CD8-positive, alpha-beta memory T cell (primary cell): ENCODE measurements at regions not wholly inside any gene's neighbourhood (a gene's known extent, or its start where the extent isn't known, plus 50 kb on each side); places are given as distances from the start of the nearest gene placed in this dataset.
"Not testable (repeated sequence)": the region's sequence is repeated elsewhere in the genome, so short reads cannot be mapped to it uniquely, and the experiment has no call there.

Experiments used
- CTCF ChIA-PET: fragments of 350-600 bp; sonication (Branson Sonifier 250); formaldehyde crosslinking; loops from one replicate; lab custom pipeline; 2021; ENCODE audit warnings: antibody characterized with exemption; lab: Charles Lee
- POLR2A ChIA-PET: fragments of 350-600 bp; sonication (Branson Sonifier 250); formaldehyde crosslinking; loops from one replicate; lab custom pipeline; 2021; ENCODE audit warnings: antibody characterized with exemption; lab: Charles Lee
- DNase-seq, 5 donors: peaks; one replicate each; pipeline versions ENCODE4 v3.0.0 to v3.0.0-alpha.2; 2020 to 2022; ENCODE audit warnings: mixed read lengths in 1 of 5
- H3K27ac ChIP-seq: one replicate; pipeline ENCODE4 v1.7.0; 2013; ENCODE audit warnings: low read depth, mild to moderate bottlenecking, low read length, moderate library complexity
- H3K27me3 ChIP-seq: 2 replicates; pipeline ENCODE4 v1.7.0; 2013; ENCODE audit warnings: low read length, mild to moderate bottlenecking; ENCODE audit not compliant: insufficient read depth, poor library complexity, severe bottlenecking
- H3K36me3 ChIP-seq: 2 replicates; pipeline ENCODE4 v1.7.0; 2013; ENCODE audit warnings: mild to moderate bottlenecking, low read length, moderate library complexity; ENCODE audit not compliant: insufficient read depth
- H3K4me1 ChIP-seq: 2 replicates; pipeline ENCODE4 v1.7.0; 2013; ENCODE audit warnings: mild to moderate bottlenecking, low read length, moderate library complexity; ENCODE audit not compliant: insufficient read depth
- H3K4me3 ChIP-seq: 2 replicates; pipeline ENCODE4 v1.7.0; 2013; ENCODE audit warnings: mild to moderate bottlenecking, low read length
- H3K9me3 ChIP-seq: 2 replicates; pipeline ENCODE4 v1.7.0; 2013; ENCODE audit warnings: mild to moderate bottlenecking, low read length
- H3K27ac Mint-ChIP-seq, 8 donors: one replicate each; pipeline ENCODE4 v1.8.0; 2020 to 2021; ENCODE audit warnings: mixed read lengths in 8 of 8, mild to moderate bottlenecking in 6 of 8, inconsistent platforms in 3 of 8, moderate library complexity in 3 of 8
- H3K27me3 Mint-ChIP-seq, 2 donors: one replicate each; pipeline ENCODE4 v1.8.0; 2020 to 2021; ENCODE audit warnings: mixed read lengths in 2 of 2, mild to moderate bottlenecking in 1 of 2, moderate library complexity in 1 of 2
- H3K36me3 Mint-ChIP-seq, 3 donors: one replicate each; pipeline ENCODE4 v1.8.0; 2020 to 2021; ENCODE audit warnings: mixed read lengths in 3 of 3, inconsistent platforms in 1 of 3, mild to moderate bottlenecking in 1 of 3
- H3K4me1 Mint-ChIP-seq, 3 donors: one replicate each; pipeline ENCODE4 v1.8.0; 2020 to 2021; ENCODE audit warnings: mixed read lengths in 3 of 3, inconsistent platforms in 1 of 3, mild to moderate bottlenecking in 1 of 3
- H3K4me3 Mint-ChIP-seq, 7 donors: one replicate each; pipeline ENCODE4 v1.8.0; 2020 to 2021; ENCODE audit warnings: mixed read lengths in 7 of 7, mild to moderate bottlenecking in 6 of 7, moderate library complexity in 4 of 7, inconsistent platforms in 2 of 7
- H3K9me3 Mint-ChIP-seq, 5 donors: one replicate each; pipeline ENCODE4 v1.8.0; 2020 to 2022; ENCODE audit warnings: mixed read lengths in 5 of 5, mild to moderate bottlenecking in 3 of 5, moderate library complexity in 2 of 5, inconsistent platforms in 1 of 5

DNA sequence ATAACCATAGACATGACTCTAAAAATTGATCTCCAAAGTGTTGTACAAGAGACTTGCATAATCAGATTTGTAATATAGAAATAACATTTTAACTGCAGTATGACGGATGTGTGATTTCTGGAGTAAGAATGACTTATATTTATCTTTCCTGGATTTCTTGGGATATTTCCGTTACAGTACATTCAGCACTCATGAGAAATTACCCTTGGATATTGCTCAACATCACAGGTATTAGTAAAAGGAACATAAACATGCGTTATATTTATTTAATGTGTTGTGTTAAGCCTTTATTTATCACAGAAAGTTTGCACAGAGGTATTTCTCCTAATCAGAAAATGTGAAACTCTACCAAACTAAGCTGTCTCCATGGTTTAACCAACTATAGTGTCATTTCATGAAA, 1823.9 kb upstream of the C9orf72 start:
- no peaks in the 10 kb centered on the region for H3K4me1 ChIP-seq
- H3K27ac ChIP-seq, result no peak overlapping the region
- CTCF ChIA-PET, result no interaction called here
- H3K9me3 Mint-ChIP-seq, result peaks cover 0 to 21% (median 13%) of the 10 kb centered on the region in 5 donors
- no peaks in the 10 kb centered on the region for H3K27me3 ChIP-seq
- no peak for DNase-seq
- H3K27ac Mint-ChIP-seq, result no peak overlapping the region
- H3K4me1 Mint-ChIP-seq, result no peaks in the 10 kb centered on the region
- H3K36me3 Mint-ChIP-seq, result no peaks in the 10 kb centered on the region
- H3K9me3 ChIP-seq, result no peaks in the 10 kb centered on the region
- POLR2A ChIA-PET, result no interaction called here
- H3K36me3 ChIP-seq, result no peaks in the 10 kb centered on the region
- no peak overlapping the region for H3K4me3 Mint-ChIP-seq
- no peak overlapping the region for H3K4me3 ChIP-seq
- no peaks in the 10 kb centered on the region for H3K27me3 Mint-ChIP-seq

DNA sequence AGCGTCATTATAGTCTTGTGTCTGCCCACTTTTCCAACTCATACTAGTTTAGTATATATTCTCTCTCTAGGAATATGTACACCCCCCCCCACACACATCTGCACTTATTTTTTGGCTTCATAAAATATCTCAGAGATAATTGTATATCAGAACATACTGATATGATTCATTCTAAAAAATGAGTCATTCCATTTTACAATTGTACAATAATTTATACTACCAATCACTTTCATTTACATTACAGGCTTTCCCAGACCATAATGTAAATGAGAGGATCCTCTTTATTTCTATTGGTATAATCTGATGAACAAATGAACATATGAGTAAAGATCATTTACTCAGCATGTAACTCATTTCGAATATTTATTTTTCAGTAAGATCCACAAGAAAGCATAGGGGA, 1842.9 kb upstream of the C9orf72 start:
- POLR2A ChIA-PET, result no interaction called here
- Mint-ChIP-seq H3K27me3 (no peaks in the 10 kb centered on the region), H3K4me1 (no peaks in the 10 kb centered on the region), H3K27ac (no peak overlapping the region), H3K36me3 (no peaks in the 10 kb centered on the region), H3K9me3 (peaks cover 1 to 11% (median 5%) of the 10 kb centered on the region in 5 donors), H3K4me3 (no peak overlapping the region)
- Histone ChIP-seq H3K36me3 (no peaks in the 10 kb centered on the region), H3K4me1 (no peaks in the 10 kb centered on the region), H3K9me3 (no peaks in the 10 kb centered on the region), H3K27me3 (no peaks in the 10 kb centered on the region), H3K4me3 (no peak overlapping the region), H3K27ac (no peak overlapping the region)
- CTCF ChIA-PET, result no interaction called here
- DNase-seq, result no peak

DNA sequence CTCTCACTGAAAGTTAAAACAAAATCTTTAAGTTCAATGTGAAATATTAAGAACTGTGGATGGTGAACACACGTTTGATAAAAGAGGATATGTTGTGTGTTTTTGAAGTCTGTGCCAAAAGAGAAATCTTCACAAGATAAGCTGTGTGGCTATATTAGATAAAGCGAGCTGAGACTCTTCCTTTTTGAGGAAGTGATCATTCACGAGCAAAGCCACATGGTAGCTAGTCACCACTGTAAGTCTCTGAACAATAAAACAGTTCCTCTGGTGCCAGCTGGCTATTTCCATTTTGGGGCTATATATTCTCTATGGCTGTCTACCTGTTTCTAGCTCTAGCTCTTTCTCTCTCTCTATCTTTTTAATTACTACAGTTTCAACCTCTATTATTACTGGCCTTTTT, 1849.2 kb upstream of the C9orf72 start:
- Mint-ChIP-seq H3K36me3 (no peaks in the 10 kb centered on the region), H3K27me3 (no peaks in the 10 kb centered on the region), H3K4me1 (no peaks in the 10 kb centered on the region), H3K27ac (no peak overlapping the region), H3K9me3 (peaks cover 3 to 13% (median 7%) of the 10 kb centered on the region in 5 donors), H3K4me3 (no peak overlapping the region)
- H3K4me1 ChIP-seq, result no peaks in the 10 kb centered on the region
- no peaks in the 10 kb centered on the region for H3K36me3 ChIP-seq
- no peak overlapping the region for H3K4me3 ChIP-seq
- H3K9me3 ChIP-seq, result no peaks in the 10 kb centered on the region
- CTCF ChIA-PET, result no interaction called here
- DNase-seq, result no peak
- H3K27ac ChIP-seq, result no peak overlapping the region
- H3K27me3 ChIP-seq, result no peaks in the 10 kb centered on the region
- POLR2A ChIA-PET, result no interaction called here

DNA sequence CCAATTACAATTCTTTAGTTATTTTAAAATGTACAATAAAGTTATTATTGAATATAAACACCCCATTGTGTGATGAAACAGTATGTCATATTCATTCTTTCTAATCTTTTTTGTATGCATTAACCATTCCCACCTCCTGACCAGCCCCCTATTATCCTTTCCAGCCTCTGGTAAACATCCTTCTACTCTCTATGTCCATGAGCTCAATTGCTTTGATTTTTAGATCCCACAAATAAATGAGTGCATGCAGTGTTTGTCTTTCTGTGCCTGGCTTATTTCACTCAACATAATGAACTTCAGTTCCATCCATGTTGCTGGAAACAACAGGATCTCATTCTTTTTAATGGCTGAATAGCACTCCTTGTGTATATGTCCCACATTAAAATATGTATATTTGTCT, 1858.9 kb upstream of the C9orf72 start:
- Histone ChIP-seq H3K36me3 (no peaks in the 10 kb centered on the region), H3K4me1 (no peaks in the 10 kb centered on the region), H3K27ac (no peak overlapping the region), H3K9me3 (no peaks in the 10 kb centered on the region), H3K27me3 (no peaks in the 10 kb centered on the region), H3K4me3 (no peak overlapping the region)
- CTCF ChIA-PET, result no interaction called here
- Mint-ChIP-seq H3K4me3 (no peak overlapping the region), H3K27ac (no peak overlapping the region), H3K4me1 (no peaks in the 10 kb centered on the region), H3K27me3 (no peaks in the 10 kb centered on the region), H3K9me3 (peaks cover 0 to 18% (median 6%) of the 10 kb centered on the region in 5 donors), H3K36me3 (no peaks in the 10 kb centered on the region)
- POLR2A ChIA-PET, result no interaction called here
- DNase-seq, result no peak

- H3K27ac ChIP-seq, H3K27me3 Mint-ChIP-seq, H3K4me3 ChIP-seq, H3K36me3 Mint-ChIP-seq, H3K36me3 ChIP-seq, H3K4me1 ChIP-seq, CTCF ChIA-PET, H3K4me1 Mint-ChIP-seq, DNase-seq, H3K9me3 ChIP-seq, POLR2A ChIA-PET, H3K27me3 ChIP-seq, H3K4me3 Mint-ChIP-seq, H3K27ac Mint-ChIP-seq: not testable (repeated sequence)
- H3K9me3 Mint-ChIP-seq, result peaks cover 0 to 13% (median 6%) of the 10 kb centered on the region in 5 donors
Observed at GRCh38 chr9:29432656-29433055, 1859.4 kb upstream of the C9orf72 start.

DNA sequence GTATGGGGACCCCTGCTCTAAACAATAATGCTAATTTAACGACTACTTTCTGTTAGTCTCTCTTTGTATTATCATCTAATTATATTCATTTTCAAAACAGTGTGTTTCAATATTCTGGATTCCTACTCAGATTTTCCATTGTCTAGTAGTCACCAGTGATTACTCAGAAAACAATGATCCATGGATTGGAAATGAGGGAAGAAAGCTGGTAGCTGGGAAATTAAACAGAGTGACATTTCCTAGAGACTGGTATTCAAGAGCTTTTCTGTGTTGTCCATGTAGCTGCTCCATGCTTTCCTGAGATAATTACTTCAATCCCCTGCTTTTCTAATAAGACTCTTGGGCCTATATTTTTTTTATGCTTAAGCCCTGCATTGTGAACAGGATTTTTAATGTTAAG, 1862.1 kb upstream of the C9orf72 start:
- ChIA-PET POLR2A (no interaction called here), CTCF (no interaction called here)
- no peak overlapping the region for H3K27ac ChIP-seq
- no peaks in the 10 kb centered on the region for H3K36me3 ChIP-seq
- H3K27me3 Mint-ChIP-seq, result no peaks in the 10 kb centered on the region
- H3K27me3 ChIP-seq, result no peaks in the 10 kb centered on the region
- no peaks in the 10 kb centered on the region for H3K4me1 ChIP-seq
- H3K4me3 ChIP-seq, result no peak overlapping the region
- no peak for DNase-seq
- H3K36me3 Mint-ChIP-seq, result no peaks in the 10 kb centered on the region
- no peaks in the 10 kb centered on the region for H3K9me3 ChIP-seq
- peaks cover 2 to 16% (median 5%) of the 10 kb centered on the region in 5 donors for H3K9me3 Mint-ChIP-seq
- no peaks in the 10 kb centered on the region for H3K4me1 Mint-ChIP-seq
- H3K27ac Mint-ChIP-seq, result no peak overlapping the region
- no peak overlapping the region for H3K4me3 Mint-ChIP-seq

DNA sequence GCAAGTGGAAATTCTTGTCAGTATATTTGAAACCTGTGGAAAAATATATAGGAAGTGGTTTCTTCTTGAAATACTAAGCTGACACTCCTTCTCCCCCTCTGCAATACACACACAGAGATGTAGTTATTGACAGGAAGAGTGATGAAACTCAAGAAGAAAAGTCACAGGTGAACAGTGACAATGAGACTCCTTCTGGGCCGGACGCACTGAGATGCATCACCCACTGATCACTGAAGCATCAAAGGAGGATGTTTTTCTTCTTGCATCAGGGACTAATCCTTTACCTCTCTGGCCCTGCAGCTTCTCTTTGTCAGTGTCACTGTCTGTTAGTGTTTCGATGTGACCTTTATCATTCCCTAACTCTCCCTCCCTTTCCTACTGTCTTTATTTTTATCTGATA, 1864.2 kb upstream of the C9orf72 start:
- no peaks in the 10 kb centered on the region for H3K27me3 ChIP-seq
- ChIA-PET POLR2A (no interaction called here), CTCF (no interaction called here)
- no peaks in the 10 kb centered on the region for H3K36me3 ChIP-seq
- no peaks in the 10 kb centered on the region for H3K9me3 ChIP-seq
- H3K36me3 Mint-ChIP-seq, result no peaks in the 10 kb centered on the region
- no peak overlapping the region for H3K4me3 Mint-ChIP-seq
- no peak overlapping the region for H3K27ac Mint-ChIP-seq
- H3K9me3 Mint-ChIP-seq, result peaks cover 4 to 22% (median 7%) of the 10 kb centered on the region in 5 donors
- H3K27me3 Mint-ChIP-seq, result no peaks in the 10 kb centered on the region
- no peak overlapping the region for H3K27ac ChIP-seq
- no peak for DNase-seq
- no peaks in the 10 kb centered on the region for H3K4me1 ChIP-seq
- no peak overlapping the region for H3K4me3 ChIP-seq
- no peaks in the 10 kb centered on the region for H3K4me1 Mint-ChIP-seq

GRCh38 chr9:29439961-29440360, 1866.7 kb upstream of the C9orf72 start:
- Histone ChIP-seq H3K9me3 (no peaks in the 10 kb centered on the region), H3K4me1 (no peaks in the 10 kb centered on the region), H3K36me3 (no peaks in the 10 kb centered on the region), H3K27ac (no peak overlapping the region), H3K4me3 (no peak overlapping the region), H3K27me3 (no peaks in the 10 kb centered on the region)
- Mint-ChIP-seq H3K4me1 (no peaks in the 10 kb centered on the region), H3K36me3 (no peaks in the 10 kb centered on the region), H3K27ac (no peak overlapping the region), H3K9me3 (peaks cover 4 to 26% (median 8%) of the 10 kb centered on the region in 5 donors), H3K27me3 (no peaks in the 10 kb centered on the region), H3K4me3 (no peak overlapping the region)
- ChIA-PET POLR2A (no interaction called here), CTCF (no interaction called here)
- no peak for DNase-seq

DNA sequence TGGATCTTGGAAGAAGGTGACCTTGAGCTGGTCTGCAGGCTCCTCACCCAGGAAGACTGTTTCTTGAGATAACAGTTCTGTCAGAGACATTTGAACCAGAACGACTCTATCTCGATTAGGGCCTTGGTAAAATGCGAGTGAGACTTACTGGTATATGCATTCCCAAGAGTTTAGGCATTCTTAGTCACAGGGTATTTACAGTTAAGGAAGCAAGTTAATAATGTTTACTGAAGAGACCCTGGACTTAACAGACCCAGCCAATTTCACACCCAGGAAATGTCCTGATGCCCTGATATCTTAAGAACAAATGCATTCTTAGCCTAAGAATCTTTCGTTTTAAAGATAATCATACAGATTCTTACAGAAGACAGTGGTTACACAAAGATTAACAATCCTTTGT, 1867.2 kb upstream of the C9orf72 start:
- Mint-ChIP-seq H3K27ac (no peak overlapping the region), H3K4me1 (no peaks in the 10 kb centered on the region), H3K36me3 (no peaks in the 10 kb centered on the region), H3K27me3 (no peaks in the 10 kb centered on the region), H3K9me3 (peaks cover 4 to 26% (median 8%) of the 10 kb centered on the region in 5 donors), H3K4me3 (no peak overlapping the region)
- no peaks in the 10 kb centered on the region for H3K27me3 ChIP-seq
- H3K27ac ChIP-seq, result no peak overlapping the region
- no peak overlapping the region for H3K4me3 ChIP-seq
- H3K36me3 ChIP-seq, result no peaks in the 10 kb centered on the region
- no peak for DNase-seq
- H3K9me3 ChIP-seq, result no peaks in the 10 kb centered on the region
- POLR2A ChIA-PET, result no interaction called here
- no peaks in the 10 kb centered on the region for H3K4me1 ChIP-seq
- CTCF ChIA-PET, result no interaction called here
